GM12801 (cell line): ENCODE measurements at regions not wholly inside any gene's neighbourhood (a gene's known extent, or its start where the extent isn't known, plus 50 kb on each side); places are given as distances from the start of the nearest gene placed in this dataset.

Experiments
- TF ChIP-seq, protein P1 (sequence below): IDR thresholded peaks from one replicate; pipeline ENCODE4 v1.5.1; 2011; ENCODE audit warnings: control low read depth; ENCODE audit not compliant: insufficient read length; ENCODE audit errors: extremely low read depth

DNA sequence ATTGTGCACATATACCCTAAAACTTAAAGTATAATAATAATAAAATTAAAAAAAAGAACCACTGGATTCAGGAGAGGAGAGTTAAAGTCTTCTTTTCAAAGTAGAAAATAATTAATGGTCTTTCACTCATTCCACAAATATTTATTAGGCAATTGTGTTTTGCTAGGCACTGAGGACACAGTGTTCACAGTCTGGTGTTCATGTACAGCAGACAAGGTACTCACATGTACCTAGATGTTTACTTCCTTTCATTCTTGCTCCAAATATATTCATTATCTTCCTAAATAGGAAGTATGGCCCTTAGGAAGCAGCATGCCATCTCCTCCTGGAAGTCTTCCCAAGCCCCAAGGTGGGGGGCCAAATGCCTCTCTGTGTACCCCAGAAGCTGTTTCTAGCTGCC, 265.0 kb downstream of the NPHP4 start:
- TF ChIP-seq, protein P1, sequence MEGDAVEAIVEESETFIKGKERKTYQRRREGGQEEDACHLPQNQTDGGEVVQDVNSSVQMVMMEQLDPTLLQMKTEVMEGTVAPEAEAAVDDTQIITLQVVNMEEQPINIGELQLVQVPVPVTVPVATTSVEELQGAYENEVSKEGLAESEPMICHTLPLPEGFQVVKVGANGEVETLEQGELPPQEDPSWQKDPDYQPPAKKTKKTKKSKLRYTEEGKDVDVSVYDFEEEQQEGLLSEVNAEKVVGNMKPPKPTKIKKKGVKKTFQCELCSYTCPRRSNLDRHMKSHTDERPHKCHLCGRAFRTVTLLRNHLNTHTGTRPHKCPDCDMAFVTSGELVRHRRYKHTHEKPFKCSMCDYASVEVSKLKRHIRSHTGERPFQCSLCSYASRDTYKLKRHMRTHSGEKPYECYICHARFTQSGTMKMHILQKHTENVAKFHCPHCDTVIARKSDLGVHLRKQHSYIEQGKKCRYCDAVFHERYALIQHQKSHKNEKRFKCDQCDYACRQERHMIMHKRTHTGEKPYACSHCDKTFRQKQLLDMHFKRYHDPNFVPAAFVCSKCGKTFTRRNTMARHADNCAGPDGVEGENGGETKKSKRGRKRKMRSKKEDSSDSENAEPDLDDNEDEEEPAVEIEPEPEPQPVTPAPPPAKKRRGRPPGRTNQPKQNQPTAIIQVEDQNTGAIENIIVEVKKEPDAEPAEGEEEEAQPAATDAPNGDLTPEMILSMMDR = no peak

DNA sequence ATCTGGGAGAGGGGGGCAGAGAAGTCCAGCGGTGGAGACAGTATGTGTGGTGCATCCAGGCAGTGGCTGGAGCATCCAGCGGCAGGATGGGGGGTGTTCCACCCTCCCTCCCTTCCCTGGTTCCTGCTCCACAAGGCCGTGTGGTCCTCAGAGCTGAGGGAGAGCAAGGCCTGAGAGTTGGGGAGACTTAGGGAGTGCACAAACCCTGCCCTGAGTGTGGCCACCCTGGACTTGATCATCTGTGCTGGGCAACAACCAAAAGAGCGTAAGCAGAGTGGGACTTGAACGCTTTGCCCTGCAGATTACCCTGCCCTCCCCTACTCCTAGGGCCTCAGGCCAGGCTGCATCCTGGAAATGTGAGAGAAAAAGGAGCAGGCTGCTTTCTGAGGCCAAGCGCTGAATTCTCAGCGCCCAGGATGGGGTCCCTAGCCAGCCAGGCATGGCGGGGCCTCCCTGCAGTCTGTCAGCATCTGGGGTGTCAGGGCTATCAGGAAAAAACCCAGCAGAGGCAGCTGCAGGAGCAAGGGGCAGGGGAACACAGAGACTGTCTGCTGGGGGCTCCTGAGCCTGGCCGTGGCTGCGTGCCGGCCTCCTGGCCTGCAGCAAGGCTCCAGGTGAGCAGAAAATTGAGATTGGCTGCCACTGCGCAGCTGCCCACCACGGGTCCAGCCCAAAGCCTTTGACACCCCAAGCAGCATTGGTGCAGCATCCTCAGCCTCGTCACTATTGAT, 266.2 kb downstream of the NPHP4 start:
- TF ChIP-seq, protein P1 = no peak

DNA sequence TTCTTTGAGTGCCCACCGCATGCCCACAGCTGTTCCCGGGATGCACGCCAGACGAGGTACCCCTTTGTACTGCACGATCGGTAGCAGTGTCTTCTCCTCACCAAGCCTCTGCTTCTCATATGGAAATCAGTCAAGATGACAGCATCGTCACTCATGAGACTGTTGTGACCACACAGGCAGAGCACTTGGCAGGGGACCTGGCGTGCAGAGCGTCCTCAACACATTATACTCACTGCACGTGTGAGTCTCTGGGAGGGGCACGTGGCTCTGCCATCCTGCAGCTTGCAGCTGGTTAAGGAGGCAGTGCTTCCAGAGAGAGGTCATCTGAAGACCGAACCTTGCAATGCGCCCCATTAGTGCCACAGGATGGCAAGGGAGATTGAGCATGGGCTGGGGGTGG, 266.8 kb downstream of the NPHP4 start:
- TF ChIP-seq, protein P1 = no peak

DNA sequence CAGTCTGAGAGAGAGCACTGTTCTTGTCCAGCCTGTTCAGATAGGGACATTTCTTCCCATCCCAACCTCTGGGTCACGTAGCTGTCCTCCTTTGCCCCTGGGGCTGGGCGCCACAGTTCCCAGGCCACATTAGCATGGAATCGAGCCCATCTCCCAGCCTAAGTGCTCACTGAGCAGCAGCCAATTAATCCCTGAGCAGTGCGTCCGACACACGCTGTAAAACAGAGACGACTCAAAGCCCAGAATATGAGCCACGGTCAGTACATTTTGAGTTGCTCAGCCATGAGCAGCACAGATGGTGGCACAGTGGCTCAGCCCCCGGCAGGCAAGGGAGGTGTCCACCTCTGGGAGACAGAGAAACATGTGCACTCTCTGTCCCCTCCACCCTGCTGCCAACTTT, 267.4 kb downstream of the NPHP4 start:
- TF ChIP-seq, protein P1 = no peak

DNA sequence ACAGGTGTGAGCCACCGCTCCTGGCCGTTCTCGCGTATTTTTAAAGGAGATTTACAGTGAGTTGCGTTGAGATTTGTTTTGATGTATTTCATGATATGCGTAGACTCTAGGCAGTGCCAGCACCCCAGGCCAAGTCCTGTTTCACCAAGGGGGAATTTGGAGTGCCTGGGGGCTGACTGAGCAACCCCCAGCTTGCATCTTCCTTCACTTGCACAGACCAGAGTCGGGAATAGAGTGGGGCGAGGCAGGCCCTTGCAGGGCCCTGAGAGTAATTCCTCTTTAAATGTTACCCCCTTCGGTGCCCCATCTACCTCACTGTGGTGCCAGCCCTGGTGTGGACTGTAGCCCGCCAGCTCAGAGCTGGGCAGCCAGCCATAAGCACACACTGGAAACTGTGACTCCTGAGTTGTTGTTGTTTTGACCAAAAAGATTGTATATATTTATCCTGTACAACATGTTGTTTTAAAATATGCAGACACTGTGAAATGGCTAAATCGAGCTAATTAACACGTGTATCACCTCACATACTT, 269.5 kb downstream of the NPHP4 start:
- TF ChIP-seq, protein P1 = no peak

DNA sequence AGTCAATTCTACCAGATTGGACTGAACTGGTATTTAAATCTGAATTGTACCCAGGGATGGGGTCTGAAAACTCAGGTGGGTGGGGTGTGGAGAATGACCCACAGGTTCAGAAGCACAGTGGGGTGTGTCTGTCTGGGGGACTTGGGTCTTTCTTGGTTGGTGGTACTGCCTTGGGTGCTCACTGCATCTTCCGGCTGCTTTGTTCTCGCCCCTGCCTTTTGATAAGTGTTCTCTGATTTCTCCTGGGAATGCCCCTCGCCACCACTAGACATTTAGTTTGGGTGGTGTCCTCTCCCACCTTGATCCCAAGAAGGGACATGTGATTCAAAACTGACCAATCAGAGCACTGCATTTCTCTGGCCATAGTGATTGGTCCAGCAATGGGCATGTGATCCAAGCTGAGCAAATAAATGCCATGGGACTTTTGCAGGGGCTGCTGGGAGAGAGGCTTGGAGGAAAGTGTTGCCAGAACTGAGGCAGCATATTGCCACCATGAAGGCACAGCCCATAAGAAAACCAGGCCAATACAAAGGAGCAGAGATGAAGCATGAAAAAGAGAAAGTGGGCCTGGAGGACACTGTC, 270.5 kb downstream of the NPHP4 start:
- TF ChIP-seq, protein P1 = no peak

DNA sequence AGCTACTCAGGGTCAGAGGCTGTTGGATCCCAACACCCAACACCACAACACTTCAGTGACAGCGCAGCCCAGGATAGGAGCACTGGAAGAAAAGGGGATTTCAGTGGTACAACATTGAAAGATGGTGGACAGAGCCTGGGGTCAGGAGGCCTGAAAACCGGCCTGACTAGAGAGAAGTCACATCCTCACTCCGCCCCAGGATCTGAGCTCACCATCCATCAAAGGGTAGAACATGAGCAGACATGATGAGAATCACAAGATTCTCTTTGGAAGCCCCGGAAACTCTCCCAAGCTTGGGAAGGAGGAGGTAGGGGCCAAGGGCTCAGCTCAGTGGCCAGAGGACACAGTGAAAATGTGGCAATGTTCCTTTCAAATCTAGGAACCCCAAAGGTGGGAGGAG, 271.3 kb downstream of the NPHP4 start:
- TF ChIP-seq, protein P1 = no peak
